K562 (cell line): ENCODE measurements at regions not wholly inside any gene's neighbourhood (a gene's known extent, or its start where the extent isn't known, plus 50 kb on each side); places are given as distances from the start of the nearest gene placed in this dataset.

Experiments
- ATAC-seq: fragments of 200-7000 bp; cut with Tn5 transposase; 3 replicates; pipeline ENCODE4 v1.9.1; 2020; ENCODE audit warnings: moderate library complexity
- BruUV-seq: library from RNA; stranded (reverse); fragments of 400-500 nt; replicated peaks from 2 replicates; lab custom pipeline; 2021; lab: Mats Ljungman, UMichigan
- CTCF ChIA-PET: fragments of 300-600 bp; formaldehyde crosslinking; extraction: SDS; loops from one replicate; lab custom pipeline; 2021; ENCODE audit warnings: low intra/inter-chr PET ratio; lab: Yijun Ruan, JAX
- POLR2A ChIA-PET: fragments of 300-600, 350-650 bp; sonication (Branson Sonifier 250); formaldehyde crosslinking; extraction: SDS; loops from one replicate; lab custom pipeline; 2021; ENCODE audit warnings: antibody characterized with exemption, inconsistent platforms; lab: Yijun Ruan, JAX
- DNase-seq, 4 experiments: peaks; one replicate each; pipeline versions ENCODE4 v3.0.0 to v3.0.0-alpha.2; 2011 to 2018; ENCODE audit warnings: low spot score in 3 of 4, mixed read lengths in 3 of 4; ENCODE audit errors: extremely low read depth in 1 of 4
- FAIRE-seq: peaks from 2 replicates; lab custom pipeline; 2011; peaks lifted over from hg19 to GRCh38; lab: Jason Lieb, UNC
- H2AFZ ChIP-seq: 2 replicates; pipeline ENCODE4 v1.6.0; 2011; ENCODE audit warnings: low read depth, low read length, control low read depth, inconsistent platforms
- H3K27ac ChIP-seq: fragments of 200-600 bp; 3 replicates; pipeline ENCODE4 v1.8.0; 2011; ENCODE audit warnings: low read depth, mild to moderate bottlenecking, control low read depth, inconsistent platforms, low read length, moderate library complexity, mixed read lengths; ENCODE audit errors: extremely low read depth
- H3K27me3 ChIP-seq, 2 experiments: fragments of 300-600 bp in 1 of 2; 2 replicates in 1 of 2; 3 replicates in 1 of 2; pipeline versions ENCODE4 v1.6.0 to v1.8.0; 2011; ENCODE audit warnings: inconsistent platforms in 2 of 2, low read length in 2 of 2, mild to moderate bottlenecking in 1 of 2, mixed read lengths in 1 of 2, moderate library complexity in 1 of 2; ENCODE audit not compliant: control insufficient read depth in 2 of 2, insufficient read depth in 2 of 2
- H3K36me3 ChIP-seq: fragments of 300-600 bp; 3 replicates; pipeline ENCODE4 v1.8.0; 2011; ENCODE audit warnings: mild to moderate bottlenecking, low read length, inconsistent platforms; ENCODE audit not compliant: control insufficient read depth, insufficient read depth
- H3K4me1 ChIP-seq, 2 experiments: fragments of 200-600 bp in 1 of 2; replicated peaks in 1 of 2; 2 replicates in 1 of 2; 3 replicates in 1 of 2; pipeline versions ENCODE4 v1.5.1 to v1.8.0; 2011; ENCODE audit warnings: inconsistent platforms in 2 of 2, low read length in 2 of 2, mild to moderate bottlenecking in 1 of 2, mixed read lengths in 1 of 2, moderate library complexity in 1 of 2; ENCODE audit not compliant: control insufficient read depth in 2 of 2, insufficient read depth in 2 of 2
- H3K4me2 ChIP-seq: 2 replicates; pipeline ENCODE4 v1.6.1; 2011; ENCODE audit warnings: low read length, control low read depth, inconsistent platforms, mixed read lengths; ENCODE audit not compliant: insufficient read depth
- H3K4me3 ChIP-seq: fragments of 200-600 bp; sonication (generic), shearing (Covaris generic); 2 replicates; pipeline ENCODE4 v1.5.1; 2016; ENCODE audit warnings: control low read depth, inconsistent platforms
- H3K79me2 ChIP-seq: fragments of 200-600 bp; 3 replicates; pipeline ENCODE4 v1.8.0; 2011; ENCODE audit warnings: low read length, inconsistent platforms; ENCODE audit not compliant: control insufficient read depth, insufficient read depth
- H3K9ac ChIP-seq, 2 experiments: 2 replicates each; pipeline versions ENCODE4 v1.6.0 to v1.6.1; 2011; ENCODE audit warnings: low read depth in 2 of 2, low read length in 2 of 2, control low read depth in 1 of 2, inconsistent platforms in 1 of 2, mild to moderate bottlenecking in 1 of 2, mixed read lengths in 1 of 2; ENCODE audit not compliant: insufficient read depth in 1 of 2
- H3K9me1 ChIP-seq: one replicate; pipeline ENCODE4 v1.6.0; 2011; ENCODE audit warnings: inconsistent platforms, mild to moderate bottlenecking, low read length, moderate library complexity; ENCODE audit not compliant: control insufficient read depth, insufficient read depth
- H3K9me3 ChIP-seq: replicated peaks from 2 replicates; pipeline ENCODE4 v1.5.1; 2011; ENCODE audit warnings: low read depth, low read length, inconsistent platforms; ENCODE audit not compliant: control insufficient read depth, insufficient read depth
- H4K20me1 ChIP-seq: replicated peaks from 2 replicates; pipeline ENCODE4 v1.6.1; 2011; ENCODE audit warnings: low read length, inconsistent platforms, mixed read lengths; ENCODE audit not compliant: control insufficient read depth, insufficient read depth
- E2F5 ChIP-seq: sonication (generic); formaldehyde crosslinking; IDR thresholded peaks from 2 replicates; pipeline ENCODE4 v1.8.0; 2022; ENCODE audit warnings: mild to moderate bottlenecking, missing genetic modification reagents
- HMG20A ChIP-seq: fragments of 450-650 bp; formaldehyde crosslinking; conservative IDR thresholded peaks from 2 replicates; pipeline ENCODE4 v1.4.0; 2020; ENCODE audit warnings: mild to moderate bottlenecking, mixed read lengths
- RBBP5 ChIP-seq: fragments of 200-600 bp; sonication (generic); IDR thresholded peaks from 2 replicates; pipeline ENCODE4 v1.6.1; 2012; ENCODE audit warnings: borderline replicate concordance, mild to moderate bottlenecking, low read length, control low read depth, inconsistent platforms; ENCODE audit not compliant: insufficient read depth, poor library complexity, severe bottlenecking
- STAT6 ChIP-seq: sonication (generic); formaldehyde crosslinking; IDR thresholded peaks from 2 replicates; pipeline ENCODE4 v1.8.1; 2023; ENCODE audit warnings: mild to moderate bottlenecking, missing genetic modification reagents
- VEZF1 ChIP-seq: fragments of 200-800 bp; sonication (Bioruptor generic); IDR thresholded peaks from 2 replicates; pipeline ENCODE4 v1.6.1; 2017; ENCODE audit warnings: missing genetic modification characterization, missing compliant biosample characterization
- WHSC1 ChIP-seq: IDR thresholded peaks from one replicate; pipeline ENCODE4 v1.6.1; 2012; ENCODE audit warnings: low read length, control low read depth, inconsistent platforms
- ZBTB26 ChIP-seq: fragments of 450-650 bp; formaldehyde crosslinking; IDR thresholded peaks from 2 replicates; pipeline ENCODE4 v1.4.0; 2022; ENCODE audit warnings: missing genetic modification characterization
- ZFX ChIP-seq: sonication (generic); formaldehyde crosslinking; IDR thresholded peaks from 2 replicates; pipeline ENCODE4 v1.8.0; 2022; ENCODE audit warnings: mild to moderate bottlenecking, missing genetic modification reagents, moderate library complexity
- WGBS: fragments of 100-300 bp; shearing (Covaris generic); methylation state at CpG from one replicate; pipeline ENCODE4 v1.1.6; 2016; ENCODE audit warnings: low coverage, mixed read lengths; ENCODE audit not compliant: insufficient coverage; ENCODE audit errors: missing lambda C conversion rate; 5-methylcytosine and 5-hydroxymethylcytosine counted together
- in situ Hi-C: fragments of 300-500 bp; cut with MboI; formaldehyde crosslinking; loops from 4 replicates; pipeline ENCODE4 v1.15.0; 2018; ENCODE audit warnings: inconsistent platforms, mixed read lengths
- intact Hi-C: fragments of 100-400 bp; cut with micrococcal nuclease; formaldehyde crosslinking; loops from 2 replicates; pipeline ENCODE4 v1.14.2; 2022

- no peak overlapping the region for H3K9ac ChIP-seq
- no peaks in the 10 kb centered on the region for H4K20me1 ChIP-seq
- no peak overlapping the region for H3K4me2 ChIP-seq
- intact Hi-C loops (no loop called here), in situ Hi-C loops (no loop called here)
- TF ChIP-seq STAT6 (CRISPR knock-in tag) (no peak), WHSC1 (no peak)
- no peaks in the 10 kb centered on the region for H3K4me1 ChIP-seq
- WGBS = 4% methylated on average over 4 of the region's 4 CpGs
- ATAC-seq (no peak), DNase-seq (no peak), FAIRE-seq (no peak)
- H3K79me2 ChIP-seq = no peaks in the 10 kb centered on the region
- no peak overlapping the region for H3K27ac ChIP-seq
- ChIA-PET CTCF (no interaction called here), POLR2A (no interaction called here)
- no peaks in the 10 kb centered on the region for H3K9me3 ChIP-seq
- H2AFZ ChIP-seq = no peak overlapping the region
- BruUV-seq = no TSS peak
- no peak overlapping the region for H3K4me3 ChIP-seq
- H3K36me3 ChIP-seq = no peaks in the 10 kb centered on the region
- no peaks in the 10 kb centered on the region for H3K9me1 ChIP-seq
- no peaks in the 10 kb centered on the region for H3K27me3 ChIP-seq
Measured at GRCh38 chr10:105398202-105398601, 757.1 kb downstream of the SORCS3 start.

GRCh38 chr10:105391670-105392351 lies 750.7 kb downstream of the SORCS3 start:
- WGBS = 0% methylated on average over 11 of the region's 12 CpGs
- no peak for FAIRE-seq
- ChIA-PET POLR2A (no interaction called here), CTCF (no interaction called here)
- DNase-seq = no peak
- Histone ChIP-seq H3K27me3 (no peaks in the 10 kb centered on the region), H2AFZ (no peak overlapping the region), H4K20me1 (no peaks in the 10 kb centered on the region), H3K9me1 (no peaks in the 10 kb centered on the region), H3K79me2 (no peaks in the 10 kb centered on the region), H3K4me1 (no peaks in the 10 kb centered on the region), H3K36me3 (no peaks in the 10 kb centered on the region), H3K4me2 (no peak overlapping the region), H3K4me3 (no peak overlapping the region), H3K9ac (no peak overlapping the region), H3K27ac (no peak overlapping the region), H3K9me3 (no peaks in the 10 kb centered on the region)
- no TSS peak for BruUV-seq
- ATAC-seq = no peak
- intact Hi-C loops = no loop called here
- in situ Hi-C loops = no loop called here
- TF ChIP-seq ZFX (CRISPR knock-in tag) = no peak
- TF ChIP-seq E2F5 (CRISPR knock-in tag) = no peak
- no peak for TF ChIP-seq RBBP5
- no peak for TF ChIP-seq ZBTB26 (CRISPR knock-in tag)
- TF ChIP-seq HMG20A (CRISPR knock-in tag) = no peak
- no peak for TF ChIP-seq VEZF1 (CRISPR knock-in tag)
